Cardiac fibroblast (primary cell): ENCODE measurements at regions not wholly inside any gene's neighbourhood (a gene's known extent, or its start where the extent isn't known, plus 50 kb on each side); places are given as distances from the start of the nearest gene placed in this dataset.

Experiments
- DNase-seq, 2 donors: peaks; one replicate each; pipeline versions ENCODE4 v3.0.0 to v3.0.0-alpha.2; 2010; ENCODE audit warnings: low read depth in 2 of 2
- H3K4me3 ChIP-seq, 2 donors: replicated peaks in 1 of 2; 1 replicate in 1 of 2; 2 replicates in 1 of 2; pipeline ENCODE4 v1.5.1; 2011; ENCODE audit warnings: low read depth in 2 of 2, low read length in 2 of 2, mild to moderate bottlenecking in 2 of 2, moderate library complexity in 1 of 2
- TF ChIP-seq, protein P1 (sequence below): IDR thresholded peaks from one replicate; pipeline ENCODE4 v1.5.1; 2011; ENCODE audit warnings: low read depth, mild to moderate bottlenecking, low read length, inconsistent platforms

DNA sequence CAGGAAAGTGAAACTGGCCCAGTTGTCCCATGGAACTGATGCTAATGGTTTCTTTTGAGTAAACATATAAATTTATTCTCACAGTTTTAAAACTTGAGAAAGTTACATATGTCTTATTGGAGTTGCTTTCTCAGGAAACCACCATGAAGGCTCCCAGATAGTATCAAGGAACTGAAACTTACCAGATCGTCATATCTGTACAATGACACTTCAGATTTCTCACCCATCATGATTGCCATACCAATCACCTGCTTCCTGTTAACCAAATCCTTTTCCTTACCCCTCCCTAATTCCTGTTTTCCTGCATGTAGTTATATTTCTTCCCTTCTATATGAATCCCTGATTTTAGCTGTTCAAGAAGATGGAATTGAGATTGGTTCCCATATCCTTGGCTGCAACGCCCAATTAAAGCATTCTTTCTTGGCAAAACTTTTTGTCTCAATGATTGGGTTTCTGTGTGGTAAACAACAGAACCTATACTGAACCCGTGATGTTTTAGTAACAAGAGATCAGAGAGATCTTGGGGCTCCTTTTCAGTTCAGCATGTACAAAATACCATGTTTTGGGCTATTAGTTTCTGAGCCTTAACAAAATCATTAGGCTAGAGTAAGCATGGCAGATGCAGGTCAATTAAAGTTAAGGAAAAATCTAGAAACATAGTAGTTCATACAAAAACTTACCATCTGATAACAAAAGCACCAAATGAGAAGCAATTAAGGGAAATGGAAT lies 781.3 kb upstream of the MIR17HG start:
- H3K4me3 ChIP-seq = no peak overlapping the region
- TF ChIP-seq, protein P1, sequence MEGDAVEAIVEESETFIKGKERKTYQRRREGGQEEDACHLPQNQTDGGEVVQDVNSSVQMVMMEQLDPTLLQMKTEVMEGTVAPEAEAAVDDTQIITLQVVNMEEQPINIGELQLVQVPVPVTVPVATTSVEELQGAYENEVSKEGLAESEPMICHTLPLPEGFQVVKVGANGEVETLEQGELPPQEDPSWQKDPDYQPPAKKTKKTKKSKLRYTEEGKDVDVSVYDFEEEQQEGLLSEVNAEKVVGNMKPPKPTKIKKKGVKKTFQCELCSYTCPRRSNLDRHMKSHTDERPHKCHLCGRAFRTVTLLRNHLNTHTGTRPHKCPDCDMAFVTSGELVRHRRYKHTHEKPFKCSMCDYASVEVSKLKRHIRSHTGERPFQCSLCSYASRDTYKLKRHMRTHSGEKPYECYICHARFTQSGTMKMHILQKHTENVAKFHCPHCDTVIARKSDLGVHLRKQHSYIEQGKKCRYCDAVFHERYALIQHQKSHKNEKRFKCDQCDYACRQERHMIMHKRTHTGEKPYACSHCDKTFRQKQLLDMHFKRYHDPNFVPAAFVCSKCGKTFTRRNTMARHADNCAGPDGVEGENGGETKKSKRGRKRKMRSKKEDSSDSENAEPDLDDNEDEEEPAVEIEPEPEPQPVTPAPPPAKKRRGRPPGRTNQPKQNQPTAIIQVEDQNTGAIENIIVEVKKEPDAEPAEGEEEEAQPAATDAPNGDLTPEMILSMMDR = no peak
- no peak for DNase-seq

DNA sequence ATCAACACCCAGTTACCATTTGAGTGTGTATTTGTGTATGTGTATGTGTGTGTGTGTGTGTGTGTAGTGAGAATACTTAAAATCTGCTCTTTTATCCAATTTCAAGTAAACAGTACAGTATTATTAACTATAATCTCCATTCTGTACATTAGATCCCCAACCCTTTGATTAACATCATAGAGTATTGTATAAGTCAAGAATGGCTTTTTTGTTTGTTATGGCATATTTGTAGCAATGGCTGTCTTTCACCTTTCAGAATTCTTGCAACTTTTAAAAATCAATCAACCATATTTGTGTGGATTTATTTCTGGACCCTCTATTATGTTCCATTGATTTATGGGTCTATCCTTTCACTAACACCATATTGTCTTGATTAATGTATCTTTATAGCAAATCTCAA lies 779.3 kb upstream of the MIR17HG start:
- H3K4me3 ChIP-seq = no peak overlapping the region
- TF ChIP-seq, protein P1 = no peak
- DNase-seq = no peak

DNA sequence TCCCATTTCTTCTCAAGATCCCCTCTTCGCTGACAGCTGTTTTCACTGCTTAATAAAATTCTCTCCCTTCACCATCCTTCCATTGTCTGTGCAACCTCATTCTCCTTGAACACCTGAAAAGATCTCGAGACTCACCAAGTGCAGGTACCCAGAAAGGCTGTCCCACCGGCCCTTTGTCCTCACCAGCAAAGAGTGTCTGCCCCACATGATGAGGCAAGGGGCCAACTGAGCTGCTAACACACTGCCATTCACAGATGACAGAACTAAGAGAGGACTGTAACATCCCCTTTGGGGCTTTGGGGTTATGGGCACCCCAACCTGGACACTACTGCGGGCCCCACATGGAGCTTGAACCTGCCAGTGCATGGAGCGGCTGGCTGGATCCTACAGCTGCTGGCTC lies 771.4 kb upstream of the MIR17HG start:
- no peak overlapping the region for H3K4me3 ChIP-seq
- no peak for DNase-seq
- TF ChIP-seq, protein P1 = no peak

DNA sequence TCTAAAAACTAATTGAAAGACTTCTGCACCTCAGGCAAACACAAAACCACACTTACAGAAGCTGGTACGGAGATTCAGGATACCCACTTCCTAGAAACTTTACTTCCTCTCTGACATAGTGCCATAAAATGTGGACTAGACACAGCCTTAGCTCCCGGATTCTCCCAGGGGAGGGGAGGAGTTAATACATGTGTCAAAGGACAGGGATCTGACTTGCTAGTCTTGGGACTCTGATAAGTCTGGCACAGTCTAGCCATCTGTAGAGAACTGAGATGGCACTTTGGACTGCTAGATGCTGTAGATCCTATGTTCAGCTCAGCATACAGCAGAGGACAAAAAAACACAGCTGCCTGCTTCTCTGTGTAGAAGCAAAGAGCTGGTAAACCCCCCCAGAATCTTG lies 769.8 kb upstream of the MIR17HG start:
- TF ChIP-seq, protein P1 = no peak
- no peak for DNase-seq

DNA sequence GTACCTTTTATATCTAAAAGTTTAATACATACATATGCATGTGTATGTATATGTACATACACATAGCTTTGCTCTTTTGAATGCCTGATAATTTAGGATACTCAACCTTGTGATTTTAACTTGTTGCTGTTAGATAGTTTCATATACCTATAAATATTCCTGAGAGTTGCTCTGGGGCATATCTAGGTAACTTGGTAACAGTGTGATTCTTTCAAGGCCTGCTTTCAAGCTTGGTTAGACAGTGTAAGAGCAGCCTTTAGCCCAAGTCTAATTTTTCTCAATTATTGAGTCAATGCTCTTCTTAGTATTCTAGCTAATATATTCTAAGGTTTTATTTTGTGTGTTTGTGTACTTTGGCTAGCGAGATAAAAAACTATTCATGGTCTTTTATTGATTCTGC lies 762.1 kb upstream of the MIR17HG start:
- H3K4me3 ChIP-seq = no peak overlapping the region
- TF ChIP-seq, protein P1 = no peak
- no peak for DNase-seq

More for the DNA sequence above, 769.8 kb upstream of the MIR17HG start:
- H3K4me3 ChIP-seq = no peak overlapping the region

DNA sequence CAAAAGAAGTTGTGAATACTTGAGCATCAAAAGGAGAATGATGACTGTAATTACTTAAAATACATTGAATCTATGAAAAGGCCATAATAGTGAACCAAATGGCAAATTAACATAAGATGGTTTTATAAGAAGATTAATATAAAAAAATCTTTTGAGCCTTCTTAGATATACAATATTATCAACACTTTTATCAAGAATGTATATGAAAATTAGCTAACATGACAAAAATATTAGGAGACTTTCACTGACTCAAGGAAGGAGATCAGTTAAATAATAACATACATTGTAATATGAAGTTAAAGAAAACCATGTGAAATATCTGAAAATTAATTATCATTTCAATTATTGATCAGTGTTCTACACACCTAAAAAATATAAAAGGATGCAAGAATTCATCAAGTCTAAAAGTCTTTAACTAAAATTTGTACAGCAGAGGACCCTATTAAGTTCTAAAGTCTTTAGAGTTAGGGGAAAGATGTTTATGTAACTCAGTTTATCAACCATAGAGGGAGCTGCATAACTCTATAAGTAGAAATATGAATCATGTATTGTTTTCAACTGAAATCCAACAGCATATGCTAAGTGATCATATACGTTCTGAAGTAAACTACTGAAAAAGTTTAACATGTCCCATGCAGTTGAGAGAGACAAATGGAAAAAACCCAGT lies 756.1 kb upstream of the MIR17HG start:
- H3K4me3 ChIP-seq = no peak overlapping the region
- peak in 1 of 2 donors; percentile 7 for DNase-seq
- TF ChIP-seq, protein P1 = no peak
